ENCODE measurements at regions not wholly inside any gene's neighbourhood (a gene's known extent, or its start where the extent isn't known, plus 50 kb on each side); places are given as distances from the start of the nearest gene placed in this dataset.

DNA sequence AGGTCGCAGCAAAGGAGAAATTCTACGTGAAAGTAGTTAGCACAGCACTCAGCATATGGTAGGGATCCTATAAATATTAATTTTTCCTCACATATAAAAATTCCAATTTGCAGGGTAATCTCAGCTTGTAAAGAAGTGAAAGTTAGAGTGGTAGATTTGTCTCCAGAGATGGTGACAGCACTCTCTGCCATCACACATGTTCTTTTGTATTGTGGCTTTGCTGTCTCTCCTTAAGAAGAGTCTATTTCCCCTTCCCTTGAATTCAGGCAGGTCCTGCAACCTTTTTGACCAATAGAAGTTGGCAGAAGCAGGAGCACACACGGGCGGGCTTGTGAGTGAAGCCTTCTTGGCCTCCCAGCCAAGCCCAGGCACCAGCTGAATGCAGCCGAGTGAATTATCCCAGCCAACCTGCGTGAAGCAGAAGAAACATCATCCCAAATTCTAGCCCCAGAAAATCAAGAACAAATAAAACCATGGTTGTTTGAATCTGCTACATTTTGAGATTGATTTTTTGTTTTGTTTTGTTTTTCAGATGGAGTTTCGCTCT, 107.8 kb upstream of the COPS8 start:
- TF ChIP-seq, protein P1, sequence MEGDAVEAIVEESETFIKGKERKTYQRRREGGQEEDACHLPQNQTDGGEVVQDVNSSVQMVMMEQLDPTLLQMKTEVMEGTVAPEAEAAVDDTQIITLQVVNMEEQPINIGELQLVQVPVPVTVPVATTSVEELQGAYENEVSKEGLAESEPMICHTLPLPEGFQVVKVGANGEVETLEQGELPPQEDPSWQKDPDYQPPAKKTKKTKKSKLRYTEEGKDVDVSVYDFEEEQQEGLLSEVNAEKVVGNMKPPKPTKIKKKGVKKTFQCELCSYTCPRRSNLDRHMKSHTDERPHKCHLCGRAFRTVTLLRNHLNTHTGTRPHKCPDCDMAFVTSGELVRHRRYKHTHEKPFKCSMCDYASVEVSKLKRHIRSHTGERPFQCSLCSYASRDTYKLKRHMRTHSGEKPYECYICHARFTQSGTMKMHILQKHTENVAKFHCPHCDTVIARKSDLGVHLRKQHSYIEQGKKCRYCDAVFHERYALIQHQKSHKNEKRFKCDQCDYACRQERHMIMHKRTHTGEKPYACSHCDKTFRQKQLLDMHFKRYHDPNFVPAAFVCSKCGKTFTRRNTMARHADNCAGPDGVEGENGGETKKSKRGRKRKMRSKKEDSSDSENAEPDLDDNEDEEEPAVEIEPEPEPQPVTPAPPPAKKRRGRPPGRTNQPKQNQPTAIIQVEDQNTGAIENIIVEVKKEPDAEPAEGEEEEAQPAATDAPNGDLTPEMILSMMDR (IDR thresholded peaks at IDR 0.05) = no peak
- no peak for TF ChIP-seq ZFX (IDR thresholded peaks at IDR 0.05; ENCODE audit: borderline replicate concordance)

Measured in 22Rv1 (cell line).